Naive thymus-derived CD4-positive, alpha-beta T cell (primary cell): ENCODE measurements at regions not wholly inside any gene's neighbourhood (a gene's known extent, or its start where the extent isn't known, plus 50 kb on each side); places are given as distances from the start of the nearest gene placed in this dataset.
"Not testable (repeated sequence)": the region's sequence is repeated elsewhere in the genome, so short reads cannot be mapped to it uniquely, and the experiment has no call there.

Experiments
- ATAC-seq: fragments of 150-1000 bp; cut with Tn5 transposase; 2 replicates; pipeline ENCODE4 v1.10.0; 2021; ENCODE audit warnings: mild to moderate bottlenecking, moderate library complexity
- CTCF ChIA-PET: fragments of 350-600 bp; sonication (Branson Sonifier 250); formaldehyde crosslinking; loops from one replicate; lab custom pipeline; 2021; ENCODE audit warnings: antibody characterized with exemption; lab: Charles Lee
- POLR2A ChIA-PET: fragments of 350-600 bp; sonication (Branson Sonifier 250); formaldehyde crosslinking; loops from one replicate; lab custom pipeline; 2021; ENCODE audit warnings: antibody characterized with exemption, inconsistent platforms; lab: Charles Lee
- DNase-seq, 9 donors: peaks; one replicate each; pipeline versions ENCODE4 v3.0.0 to v3.0.0-alpha.2; 2020 to 2022; ENCODE audit warnings: mixed read lengths in 1 of 9
- H3K27ac ChIP-seq: one replicate; pipeline ENCODE4 v1.7.0; 2013; ENCODE audit warnings: mild to moderate bottlenecking, low read depth, low read length, moderate library complexity
- H3K27me3 ChIP-seq, 2 donors: one replicate each; pipeline ENCODE4 v1.7.0; 2013; ENCODE audit warnings: low read length in 2 of 2, mild to moderate bottlenecking in 2 of 2, moderate library complexity in 2 of 2; ENCODE audit not compliant: control insufficient read depth in 2 of 2, insufficient read depth in 2 of 2
- H3K36me3 ChIP-seq, 3 experiments: 1 replicate in 2 of 3; 2 replicates in 1 of 3; pipeline ENCODE4 v1.7.0; 2013; ENCODE audit warnings: low read length in 3 of 3, mild to moderate bottlenecking in 3 of 3, moderate library complexity in 1 of 3; ENCODE audit not compliant: insufficient read depth in 3 of 3, control insufficient read depth in 2 of 3
- H3K4me1 ChIP-seq, 2 donors: one replicate each; pipeline ENCODE4 v1.7.0; 2013; ENCODE audit warnings: low read length in 2 of 2, mild to moderate bottlenecking in 2 of 2, moderate library complexity in 1 of 2; ENCODE audit not compliant: control insufficient read depth in 2 of 2, insufficient read depth in 2 of 2
- H3K4me3 ChIP-seq: 2 replicates; pipeline ENCODE4 v1.7.0; 2013; ENCODE audit warnings: mild to moderate bottlenecking, low read length
- H3K9me3 ChIP-seq, 3 experiments: 1 replicate in 2 of 3; 2 replicates in 1 of 3; pipeline ENCODE4 v1.7.0; 2013; ENCODE audit warnings: low read length in 3 of 3; ENCODE audit not compliant: control insufficient read depth in 2 of 3
- H3K27ac Mint-ChIP-seq, 9 donors: one replicate each; pipeline ENCODE4 v1.8.0; 2020 to 2022; ENCODE audit warnings: mixed read lengths in 9 of 9, mild to moderate bottlenecking in 8 of 9, moderate library complexity in 5 of 9, inconsistent platforms in 2 of 9
- H3K27me3 Mint-ChIP-seq, 5 donors: one replicate each; pipeline ENCODE4 v1.8.0; 2021 to 2022; ENCODE audit warnings: mixed read lengths in 5 of 5, mild to moderate bottlenecking in 1 of 5
- H3K36me3 Mint-ChIP-seq, 5 donors: one replicate each; pipeline ENCODE4 v1.8.0; 2020 to 2022; ENCODE audit warnings: mixed read lengths in 5 of 5, mild to moderate bottlenecking in 3 of 5, inconsistent platforms in 1 of 5
- H3K4me1 Mint-ChIP-seq, 7 donors: one replicate each; pipeline ENCODE4 v1.8.0; 2020 to 2022; ENCODE audit warnings: mixed read lengths in 7 of 7, mild to moderate bottlenecking in 3 of 7, inconsistent platforms in 1 of 7
- H3K4me3 Mint-ChIP-seq, 10 donors: one replicate each; pipeline ENCODE4 v1.8.0; 2020 to 2022; ENCODE audit warnings: mild to moderate bottlenecking in 10 of 10, mixed read lengths in 10 of 10, moderate library complexity in 6 of 10, inconsistent platforms in 2 of 10
- H3K9me3 Mint-ChIP-seq, 11 donors: one replicate each; pipeline ENCODE4 v1.8.0; 2020 to 2022; ENCODE audit warnings: mixed read lengths in 11 of 11, mild to moderate bottlenecking in 4 of 11, inconsistent platforms in 1 of 11, moderate library complexity in 1 of 11
- intact Hi-C, 2 donors: fragments of 100-400 bp; cut with micrococcal nuclease; formaldehyde crosslinking; loops; one replicate each; pipeline ENCODE4 v1.15.1; 2023

- ChIA-PET POLR2A (interaction anchor here (0.7 to 0.9 kb wide), 2 partner anchors 53 to 122 kb away, joined by 3 read pairs; no protein-coding TSS in a partner anchor), CTCF (interaction anchor here (0.7 to 2.5 kb wide), 4 partner anchors 10 to 83 kb away, joined by 3 to 13 read pairs (median 3); no protein-coding TSS in a partner anchor)
- H3K4me1 ChIP-seq, result peaks cover 0 to 5% of the 10 kb centered on the region in 2 donors
- no peaks in the 10 kb centered on the region for H3K36me3 ChIP-seq
- no peaks in the 10 kb centered on the region for H3K36me3 Mint-ChIP-seq
- H3K9me3 Mint-ChIP-seq, result no peaks in the 10 kb centered on the region
- H3K4me3 ChIP-seq, result no peak overlapping the region
- peak overlapping the region in 5 of 10 donors; percentile 13 to 48 (median 35) for H3K4me3 Mint-ChIP-seq
- H3K27ac Mint-ChIP-seq, result no peak overlapping the region
- ATAC-seq (peak; percentile 84), DNase-seq (peak; percentile 36 to 81 (median 60))
- H3K27me3 ChIP-seq, result no peaks in the 10 kb centered on the region
- H3K27me3 Mint-ChIP-seq, result peaks cover 4 to 51% (median 21%) of the 10 kb centered on the region in 5 donors
- H3K27ac ChIP-seq, result no peak overlapping the region
- H3K4me1 Mint-ChIP-seq, result peaks cover 6 to 25% (median 23%) of the 10 kb centered on the region in 7 donors
- intact Hi-C loops, result no loop called here
- no peaks in the 10 kb centered on the region for H3K9me3 ChIP-seq
Measured at GRCh38 chr14:106790189-106791036, 1264.0 kb downstream of the TMEM121 start.

GRCh38 chr14:106792543-106792942 is 1266.2 kb downstream of the TMEM121 start:
- Histone ChIP-seq H3K9me3 (no peaks in the 10 kb centered on the region), H3K4me1 (peaks cover 0 to 5% of the 10 kb centered on the region in 2 donors), H3K36me3 (no peaks in the 10 kb centered on the region), H3K4me3 (no peak overlapping the region), H3K27me3 (no peaks in the 10 kb centered on the region), H3K27ac (no peak overlapping the region)
- H3K4me1 Mint-ChIP-seq, result peaks cover 6 to 24% (median 22%) of the 10 kb centered on the region in 7 donors
- no peak for ATAC-seq
- H3K4me3 Mint-ChIP-seq, result no peak overlapping the region
- intact Hi-C loops, result no loop called here
- POLR2A ChIA-PET, result no interaction called here
- CTCF ChIA-PET, result interaction anchor here (1.3 kb wide), 1 partner anchor 17 kb away, joined by 3 read pairs; no protein-coding TSS in a partner anchor
- no peak overlapping the region for H3K27ac Mint-ChIP-seq
- peaks cover 5 to 52% (median 16%) of the 10 kb centered on the region in 5 donors for H3K27me3 Mint-ChIP-seq
- no peaks in the 10 kb centered on the region for H3K36me3 Mint-ChIP-seq
- no peak for DNase-seq
- no peaks in the 10 kb centered on the region for H3K9me3 Mint-ChIP-seq

DNA sequence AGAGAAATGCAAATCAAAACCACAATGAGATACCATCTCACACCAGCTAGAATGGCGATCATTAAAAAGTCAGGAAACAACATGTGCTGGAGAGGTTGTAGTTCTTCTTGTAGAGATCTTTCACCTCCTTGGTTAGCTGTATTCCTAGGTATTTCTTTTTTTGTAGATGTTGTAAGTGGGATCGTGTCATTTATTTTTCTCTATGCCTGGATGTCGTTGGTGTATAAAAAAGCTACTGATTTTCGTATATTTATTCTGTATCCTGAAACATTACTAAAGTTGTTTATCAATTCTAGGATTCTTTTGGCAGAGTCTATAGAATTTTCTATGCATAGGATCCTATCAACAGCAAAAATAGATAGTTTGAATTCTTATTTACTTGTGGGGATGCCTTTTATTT is 1271.8 kb downstream of the TMEM121 start:
- H3K4me1 Mint-ChIP-seq, H3K4me3 Mint-ChIP-seq, intact Hi-C loops, H3K27ac Mint-ChIP-seq, H3K36me3 ChIP-seq, H3K9me3 ChIP-seq, DNase-seq, ATAC-seq, CTCF ChIA-PET, H3K4me3 ChIP-seq, H3K9me3 Mint-ChIP-seq, H3K36me3 Mint-ChIP-seq, H3K4me1 ChIP-seq, POLR2A ChIA-PET, H3K27me3 ChIP-seq, H3K27ac ChIP-seq: not testable (repeated sequence)
- H3K27me3 Mint-ChIP-seq, result peaks cover 25 to 61% (median 46%) of the 10 kb centered on the region in 5 donors

DNA sequence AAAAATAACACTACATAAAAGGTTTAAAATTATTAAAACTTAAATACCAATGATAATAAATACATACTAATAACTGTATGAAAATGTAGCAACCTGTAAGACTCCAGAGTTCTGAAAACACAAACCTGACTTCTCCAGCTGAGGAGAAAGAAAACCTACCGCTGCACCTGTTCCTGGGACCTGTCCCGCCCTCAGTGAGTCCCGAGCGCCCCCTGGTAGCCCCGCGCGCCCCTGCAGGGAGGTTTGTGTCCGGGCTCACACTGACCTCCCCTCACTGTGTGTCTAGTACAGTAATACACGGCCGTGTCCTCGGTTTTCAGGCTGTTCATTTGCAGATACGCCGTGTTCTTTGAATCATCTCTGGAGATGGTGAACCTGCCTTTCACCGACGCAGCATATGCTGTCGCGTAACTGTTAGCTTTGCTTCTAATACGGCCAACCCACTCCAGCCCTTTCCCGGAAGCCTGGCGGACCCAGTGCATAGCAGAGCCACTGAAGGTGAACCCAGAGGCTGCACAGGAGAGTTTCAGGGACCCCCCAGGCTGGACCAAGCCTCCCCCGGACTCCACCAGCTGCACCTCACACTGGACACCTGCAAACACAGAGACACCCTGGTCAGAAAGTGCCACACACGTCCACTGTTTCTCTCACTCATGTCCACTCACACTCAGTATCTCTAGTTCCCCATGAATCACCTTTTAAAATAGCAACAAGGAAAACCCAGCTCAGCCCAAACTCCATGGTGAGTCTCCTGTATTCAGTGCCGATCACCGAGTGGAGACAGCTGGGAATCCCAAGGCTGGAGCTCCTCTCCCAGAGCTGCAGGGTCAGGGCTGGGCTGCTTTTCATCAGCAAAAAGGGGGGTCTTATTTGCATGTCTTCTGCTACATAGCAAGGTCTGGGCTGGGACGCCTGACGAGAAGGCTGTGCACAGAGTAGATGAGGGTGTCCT is 1276.3 kb downstream of the TMEM121 start:
- peaks cover 0 to 2% (median 0%) of the 10 kb centered on the region in 7 donors for H3K4me1 Mint-ChIP-seq
- no peak overlapping the region for H3K4me3 ChIP-seq
- no peaks in the 10 kb centered on the region for H3K36me3 Mint-ChIP-seq
- H3K27ac ChIP-seq, result no peak overlapping the region
- H3K4me3 Mint-ChIP-seq, result no peak overlapping the region
- H3K27me3 ChIP-seq, result no peaks in the 10 kb centered on the region
- no peaks in the 10 kb centered on the region for H3K9me3 ChIP-seq
- H3K36me3 ChIP-seq, result no peaks in the 10 kb centered on the region
- intact Hi-C loops, result no loop called here
- H3K27me3 Mint-ChIP-seq, result peaks cover 26 to 67% (median 51%) of the 10 kb centered on the region in 5 donors
- no peak overlapping the region for H3K27ac Mint-ChIP-seq
- H3K4me1 ChIP-seq, result no peaks in the 10 kb centered on the region
- ATAC-seq, result no peak
- ChIA-PET CTCF (no interaction called here), POLR2A (no interaction called here)
- peaks cover 0 to 4% (median 0%) of the 10 kb centered on the region in 11 donors for H3K9me3 Mint-ChIP-seq
- DNase-seq, result no peak

GRCh38 chr14:106803379-106803778 is 1277.0 kb downstream of the TMEM121 start:
- Mint-ChIP-seq H3K4me1 (peaks cover 0 to 2% (median 0%) of the 10 kb centered on the region in 7 donors), H3K27ac (no peak overlapping the region), H3K27me3 (peaks cover 24 to 61% (median 46%) of the 10 kb centered on the region in 5 donors), H3K36me3 (no peaks in the 10 kb centered on the region), H3K9me3 (peaks cover 0 to 2% (median 0%) of the 10 kb centered on the region in 11 donors), H3K4me3 (no peak overlapping the region)
- intact Hi-C loops, result no loop called here
- H3K4me1 ChIP-seq, result no peaks in the 10 kb centered on the region
- ATAC-seq (no peak), DNase-seq (no peak)
- no peaks in the 10 kb centered on the region for H3K27me3 ChIP-seq
- CTCF ChIA-PET, result no interaction called here
- no peak overlapping the region for H3K4me3 ChIP-seq
- H3K9me3 ChIP-seq, result no peaks in the 10 kb centered on the region
- POLR2A ChIA-PET, result no interaction called here
- H3K27ac ChIP-seq, result no peak overlapping the region
- no peaks in the 10 kb centered on the region for H3K36me3 ChIP-seq

DNA sequence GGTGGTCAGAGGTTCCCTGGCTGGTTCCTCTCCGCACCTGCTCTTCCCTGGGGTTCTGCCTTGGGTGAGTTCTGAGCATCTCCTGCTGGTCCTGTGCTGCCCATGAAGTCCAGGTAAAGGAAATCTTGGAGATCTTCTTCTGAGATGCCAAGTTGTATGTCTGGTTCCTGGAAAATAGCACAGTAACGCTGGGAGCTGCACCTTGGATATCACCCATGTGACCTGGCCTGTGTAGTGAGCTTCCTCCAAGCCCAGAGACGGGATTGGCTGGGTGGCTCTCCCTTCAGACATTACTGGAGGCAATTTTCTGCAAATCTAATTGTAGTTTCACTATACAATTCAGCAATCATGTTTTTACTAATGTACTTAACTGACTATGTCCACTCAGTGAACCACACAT is 1281.1 kb downstream of the TMEM121 start:
- peaks cover 0 to 1% (median 0%) of the 10 kb centered on the region in 11 donors for H3K9me3 Mint-ChIP-seq
- H3K27me3 ChIP-seq, result no peaks in the 10 kb centered on the region
- ATAC-seq (no peak), DNase-seq (no peak)
- no peak overlapping the region for H3K4me3 ChIP-seq
- peaks cover 6 to 14% (median 11%) of the 10 kb centered on the region in 7 donors for H3K4me1 Mint-ChIP-seq
- H3K36me3 ChIP-seq, result no peaks in the 10 kb centered on the region
- peaks cover 8 to 41% (median 19%) of the 10 kb centered on the region in 5 donors for H3K27me3 Mint-ChIP-seq
- peaks cover 0 to 9% of the 10 kb centered on the region in 2 donors for H3K4me1 ChIP-seq
- H3K27ac Mint-ChIP-seq, result no peak overlapping the region
- ChIA-PET POLR2A (no interaction called here), CTCF (interaction anchor here (0.8 kb wide), 1 partner anchor 65 kb away, joined by 4 read pairs; no protein-coding TSS in a partner anchor)
- no peak overlapping the region for H3K4me3 Mint-ChIP-seq
- H3K36me3 Mint-ChIP-seq, result no peaks in the 10 kb centered on the region
- H3K9me3 ChIP-seq, result no peaks in the 10 kb centered on the region
- no peak overlapping the region for H3K27ac ChIP-seq
- intact Hi-C loops, result no loop called here
